Vagina (tissue), 2 donors: ENCODE measurements at regions not wholly inside any gene's neighbourhood (a gene's known extent, or its start where the extent isn't known, plus 50 kb on each side); places are given as distances from the start of the nearest gene placed in this dataset.

Source experiments
- POLR2A ChIP-seq, 2 donors: fragments of 450-650 bp; IDR thresholded peaks; one replicate each; pipeline ENCODE4 v1.6.1; 2017; ENCODE audit warnings: antibody characterized with exemption in 2 of 2, mild to moderate bottlenecking in 2 of 2, moderate library complexity in 2 of 2
- POLR2AphosphoS5 ChIP-seq, 2 donors: sonication (generic); formaldehyde crosslinking; IDR thresholded peaks; one replicate each; pipeline ENCODE4 v1.9.0; 2017; ENCODE audit warnings: antibody characterized with exemption in 2 of 2, mild to moderate bottlenecking in 2 of 2, low read depth in 1 of 2; ENCODE audit not compliant: insufficient read depth in 1 of 2
- TF ChIP-seq, protein P1 (sequence below), 3 experiments: fragments of 450-650 bp in 2 of 3; fragments of 200-600 bp in 1 of 3; sonication (generic) in 1 of 3; IDR thresholded peaks; one replicate each; pipeline ENCODE4 v1.5.1; 2017 to 2019; ENCODE audit warnings: antibody characterized with exemption in 3 of 3, mild to moderate bottlenecking in 2 of 3, moderate library complexity in 2 of 3

DNA sequence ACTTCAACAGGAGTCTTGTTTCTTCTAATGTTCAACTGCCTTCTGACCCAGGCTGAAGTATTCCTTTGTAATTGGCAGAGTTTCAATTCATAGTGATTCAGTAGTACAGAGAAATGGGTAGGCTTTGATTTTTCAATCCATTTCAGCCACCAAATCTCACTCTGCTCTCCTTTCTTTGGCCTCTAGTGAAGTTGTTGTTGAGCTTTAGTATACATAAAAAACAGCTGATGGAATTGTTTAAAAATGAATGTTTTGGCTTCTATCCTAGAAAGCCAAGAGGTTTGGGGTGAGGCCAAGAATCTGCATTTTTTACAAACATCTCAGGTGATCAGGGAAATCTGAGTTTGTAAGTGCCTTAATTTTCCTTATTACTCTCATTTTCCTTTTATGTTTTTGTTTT is 182.9 kb upstream of the MAP1B start:
- TF ChIP-seq, protein P1, sequence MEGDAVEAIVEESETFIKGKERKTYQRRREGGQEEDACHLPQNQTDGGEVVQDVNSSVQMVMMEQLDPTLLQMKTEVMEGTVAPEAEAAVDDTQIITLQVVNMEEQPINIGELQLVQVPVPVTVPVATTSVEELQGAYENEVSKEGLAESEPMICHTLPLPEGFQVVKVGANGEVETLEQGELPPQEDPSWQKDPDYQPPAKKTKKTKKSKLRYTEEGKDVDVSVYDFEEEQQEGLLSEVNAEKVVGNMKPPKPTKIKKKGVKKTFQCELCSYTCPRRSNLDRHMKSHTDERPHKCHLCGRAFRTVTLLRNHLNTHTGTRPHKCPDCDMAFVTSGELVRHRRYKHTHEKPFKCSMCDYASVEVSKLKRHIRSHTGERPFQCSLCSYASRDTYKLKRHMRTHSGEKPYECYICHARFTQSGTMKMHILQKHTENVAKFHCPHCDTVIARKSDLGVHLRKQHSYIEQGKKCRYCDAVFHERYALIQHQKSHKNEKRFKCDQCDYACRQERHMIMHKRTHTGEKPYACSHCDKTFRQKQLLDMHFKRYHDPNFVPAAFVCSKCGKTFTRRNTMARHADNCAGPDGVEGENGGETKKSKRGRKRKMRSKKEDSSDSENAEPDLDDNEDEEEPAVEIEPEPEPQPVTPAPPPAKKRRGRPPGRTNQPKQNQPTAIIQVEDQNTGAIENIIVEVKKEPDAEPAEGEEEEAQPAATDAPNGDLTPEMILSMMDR (IDR thresholded peaks at IDR 0.05): no peak
- TF ChIP-seq POLR2A (IDR thresholded peaks at IDR 0.05) (no peak), POLR2AphosphoS5 (IDR thresholded peaks at IDR 0.05; ENCODE audit: insufficient read depth in 1 of 2, low read depth in 1 of 2) (no peak)
